Fibroblast of skin of left quadriceps (primary cell): ENCODE measurements at regions not wholly inside any gene's neighbourhood (a gene's known extent, or its start where the extent isn't known, plus 50 kb on each side); places are given as distances from the start of the nearest gene placed in this dataset.

Experiments
- DNase-seq, 2 experiments: peaks; one replicate each; pipeline ENCODE4 v3.0.0-alpha.2; 2013; ENCODE audit warnings: low read depth in 2 of 2

GRCh38 chr1:116232989-116233514, 121.9 kb downstream of the MAB21L3 start:
- DNase-seq, result no peak

- DNase-seq, result no peak
These were observed 123.2 kb downstream of the MAB21L3 start for GRCh38 chr1:116234429-116234828.

- no peak for DNase-seq
These were observed 128.7 kb downstream of the MAB21L3 start for GRCh38 chr1:116239916-116240315.

GRCh38 chr1:116242741-116243140, 130.3 kb upstream of the ATP1A1 start:
- DNase-seq, result no peak

GRCh38 chr1:116243333-116244054, 129.6 kb upstream of the ATP1A1 start:
- DNase-seq, result no peak

GRCh38 chr1:116246174-116246573, 126.9 kb upstream of the ATP1A1 start:
- DNase-seq, result no peak

- DNase-seq, result no peak
These were observed 120.8 kb upstream of the ATP1A1 start for GRCh38 chr1:116252271-116252670.

GRCh38 chr1:116252785-116253184, 120.3 kb upstream of the ATP1A1 start:
- no peak for DNase-seq

GRCh38 chr1:116253566-116254382, 119.3 kb upstream of the ATP1A1 start:
- no peak for DNase-seq

GRCh38 chr1:116254776-116255175, 118.3 kb upstream of the ATP1A1 start:
- no peak for DNase-seq

- DNase-seq, result no peak
These were observed 117.4 kb upstream of the ATP1A1 start for GRCh38 chr1:116255486-116256285.

GRCh38 chr1:116256286-116256649, 116.8 kb upstream of the ATP1A1 start:
- DNase-seq, result no peak

GRCh38 chr1:116256875-116257274, 116.2 kb upstream of the ATP1A1 start:
- no peak for DNase-seq

GRCh38 chr1:116257341-116257767, 115.7 kb upstream of the ATP1A1 start:
- DNase-seq, result no peak

GRCh38 chr1:116257836-116258235, 115.2 kb upstream of the ATP1A1 start:
- DNase-seq, result no peak

- no peak for DNase-seq
These were observed 114.2 kb upstream of the ATP1A1 start for GRCh38 chr1:116258668-116259419.

- no peak for DNase-seq
These were observed 113.4 kb upstream of the ATP1A1 start for GRCh38 chr1:116259663-116260062.

- DNase-seq, result no peak
These were observed 112.9 kb upstream of the ATP1A1 start for GRCh38 chr1:116260115-116260514.

GRCh38 chr1:116260621-116261020, 112.4 kb upstream of the ATP1A1 start:
- no peak for DNase-seq

GRCh38 chr1:116261227-116261626, 111.8 kb upstream of the ATP1A1 start:
- DNase-seq, result no peak

GRCh38 chr1:116262207-116262994, 110.6 kb upstream of the ATP1A1 start:
- DNase-seq, result no peak
